NK-92 treated with Interleukin-12 subunit alpha and Interleukin-12 subunit beta, amount 100 ng/mL, for 24 hours (cell line): ENCODE measurements at regions not wholly inside any gene's neighbourhood (a gene's known extent, or its start where the extent isn't known, plus 50 kb on each side); places are given as distances from the start of the nearest gene placed in this dataset.
"Not testable (repeated sequence)": the region's sequence is repeated elsewhere in the genome, so short reads cannot be mapped to it uniquely, and the experiment has no call there.

ENCODE experiments used
- DNase-seq: peaks from one replicate; lab custom pipeline; 2025; lab: John Stamatoyannopoulos, UW

- no peak for DNase-seq
These were observed 328.4 kb upstream of the KCND2 start for GRCh38 chr7:119944601-119944972.

DNA sequence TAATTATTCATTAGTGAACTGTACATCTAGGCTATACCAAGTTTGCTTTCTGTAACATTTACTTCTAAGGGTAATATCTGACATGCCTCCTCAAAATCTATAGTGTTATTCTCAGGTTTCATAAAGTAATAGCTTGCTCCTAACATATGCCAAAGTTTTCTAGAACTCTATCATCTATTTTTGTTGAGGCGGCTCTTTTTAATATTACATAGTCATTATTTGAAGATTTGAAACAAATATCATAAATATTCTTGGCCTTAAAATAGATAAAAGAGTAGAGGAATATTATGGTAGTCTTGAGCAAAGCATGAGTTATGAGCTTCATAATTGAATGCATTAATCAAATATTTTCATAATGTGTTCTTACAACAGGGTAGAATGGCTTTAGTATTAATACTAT lies 327.2 kb upstream of the KCND2 start:
- DNase-seq, result no peak

DNA sequence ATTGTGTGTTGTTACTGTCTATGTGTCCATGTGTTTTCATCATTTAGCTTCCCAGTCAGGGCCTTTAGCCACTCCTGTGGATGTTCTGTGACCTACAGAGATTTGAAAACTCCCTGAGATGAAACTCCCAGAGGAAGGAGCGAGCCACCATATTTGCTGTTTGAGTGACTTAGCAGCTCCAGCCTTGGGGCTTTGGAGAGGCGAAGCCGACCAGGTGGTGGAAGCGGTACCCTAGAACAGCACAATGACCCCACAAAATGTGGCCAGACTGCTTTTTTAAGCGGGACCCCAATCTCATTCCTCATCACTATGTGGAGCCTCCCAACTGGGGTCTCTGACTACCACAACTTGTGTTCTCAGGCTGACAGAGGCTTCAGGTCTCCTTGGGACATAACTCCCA lies 323.9 kb upstream of the KCND2 start:
- no peak for DNase-seq

GRCh38 chr7:119950390-119951041 lies 322.5 kb upstream of the KCND2 start:
- DNase-seq, result not testable (repeated sequence)

DNA sequence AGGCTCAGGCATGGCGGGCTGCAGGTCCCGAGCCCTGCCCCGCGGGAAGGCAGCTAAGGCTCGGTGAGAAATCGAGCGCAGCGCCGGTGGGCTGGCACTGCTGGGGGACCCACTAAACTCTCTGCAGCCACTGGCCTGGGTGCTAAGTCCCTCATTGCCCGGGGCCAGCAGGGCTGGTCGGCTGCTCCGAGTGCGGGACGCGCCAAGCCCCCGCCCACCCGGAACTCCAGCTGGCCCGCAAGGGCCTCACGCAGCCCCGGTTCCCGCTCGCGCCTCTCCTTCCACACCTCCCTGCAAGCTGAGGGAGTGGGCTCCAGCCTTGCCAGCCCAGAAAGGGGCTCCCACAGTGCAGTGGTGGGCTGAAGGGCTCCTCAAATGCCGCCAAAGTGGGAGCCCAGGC lies 321.4 kb upstream of the KCND2 start:
- DNase-seq, result not testable (repeated sequence)

DNA sequence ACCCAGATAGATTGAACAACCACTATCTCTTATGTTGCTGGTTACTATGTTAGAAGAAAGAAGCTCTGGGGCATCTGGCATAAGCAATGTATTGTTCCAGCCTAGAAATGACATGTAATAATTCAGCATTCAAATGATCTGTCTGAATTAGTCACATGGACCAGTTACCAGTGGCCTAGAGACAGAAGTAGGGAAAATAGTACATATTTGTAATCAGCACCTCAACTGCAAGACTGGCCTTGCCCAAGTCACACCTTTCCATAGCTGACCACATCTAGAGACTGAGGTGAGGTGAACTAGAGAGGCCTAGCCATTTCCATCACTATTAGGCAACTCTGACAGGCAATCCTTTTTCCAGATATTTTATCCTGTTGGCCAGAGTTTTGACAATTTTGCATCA lies 315.6 kb upstream of the KCND2 start:
- no peak for DNase-seq

- no peak for DNase-seq
These were observed 313.2 kb upstream of the KCND2 start for GRCh38 chr7:119959811-119960210.

DNA sequence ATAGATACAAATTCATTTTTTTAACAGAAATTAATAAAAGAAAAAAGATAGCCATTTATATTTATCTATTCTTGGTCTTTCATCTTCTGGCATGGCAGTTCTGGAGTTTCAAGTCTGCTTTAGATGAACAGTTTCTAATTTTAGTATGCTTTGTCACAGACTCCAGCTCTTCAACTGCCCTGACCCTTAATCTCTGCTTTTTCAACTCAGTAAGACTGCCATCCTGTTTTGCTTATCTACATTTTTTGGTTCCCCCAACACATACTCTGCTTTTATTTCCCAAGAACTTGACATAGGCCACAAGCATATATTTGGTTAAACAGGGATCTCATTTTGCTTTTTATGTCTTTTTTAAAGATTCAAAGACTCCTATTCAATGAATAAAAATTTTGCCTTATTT lies 309.3 kb upstream of the KCND2 start:
- DNase-seq, result no peak

GRCh38 chr7:119964065-119964464 lies 308.9 kb upstream of the KCND2 start:
- no peak for DNase-seq

GRCh38 chr7:119964788-119965542 lies 308.0 kb upstream of the KCND2 start:
- DNase-seq, result no peak

DNA sequence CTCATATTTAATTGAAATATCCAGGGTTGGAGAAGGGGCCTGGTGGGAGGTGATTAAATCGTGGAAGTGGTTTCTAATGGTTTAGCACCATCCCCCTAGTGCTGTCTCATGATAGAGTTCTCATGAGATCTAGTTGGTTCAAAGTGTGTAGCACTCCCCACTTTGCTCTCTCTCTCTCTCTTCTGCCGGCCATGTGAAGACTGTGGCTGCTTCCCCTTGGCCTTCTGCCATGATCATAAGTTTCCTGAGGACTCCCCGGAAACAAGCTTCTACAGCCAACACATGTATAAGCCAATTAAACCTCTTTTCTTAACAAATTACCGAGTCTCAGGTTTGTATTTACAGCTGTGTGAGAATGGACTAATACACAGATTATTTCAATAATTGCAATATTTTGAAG lies 305.8 kb upstream of the KCND2 start:
- DNase-seq, result no peak

DNA sequence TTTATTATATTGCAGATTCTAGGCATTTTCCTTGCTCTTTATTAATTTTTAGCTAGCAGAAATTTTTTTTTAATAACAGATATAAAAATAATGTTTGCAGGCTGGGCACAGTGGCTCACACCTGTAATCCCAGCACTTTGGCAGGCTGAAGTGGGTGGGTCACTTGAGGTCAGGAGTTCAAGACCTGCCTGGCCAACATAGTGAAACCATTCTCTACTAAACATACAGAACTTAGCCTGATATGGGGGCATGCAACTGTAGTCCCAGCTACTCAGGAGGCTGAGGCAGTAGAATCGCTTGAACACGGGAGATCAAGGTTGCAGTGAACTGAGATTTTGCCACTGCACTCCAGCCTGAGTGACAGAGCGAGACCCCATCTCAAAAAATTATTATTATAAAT lies 304.6 kb upstream of the KCND2 start:
- DNase-seq, result not testable (repeated sequence)

- no peak for DNase-seq
These were observed 303.9 kb upstream of the KCND2 start for GRCh38 chr7:119969054-119969453.

DNA sequence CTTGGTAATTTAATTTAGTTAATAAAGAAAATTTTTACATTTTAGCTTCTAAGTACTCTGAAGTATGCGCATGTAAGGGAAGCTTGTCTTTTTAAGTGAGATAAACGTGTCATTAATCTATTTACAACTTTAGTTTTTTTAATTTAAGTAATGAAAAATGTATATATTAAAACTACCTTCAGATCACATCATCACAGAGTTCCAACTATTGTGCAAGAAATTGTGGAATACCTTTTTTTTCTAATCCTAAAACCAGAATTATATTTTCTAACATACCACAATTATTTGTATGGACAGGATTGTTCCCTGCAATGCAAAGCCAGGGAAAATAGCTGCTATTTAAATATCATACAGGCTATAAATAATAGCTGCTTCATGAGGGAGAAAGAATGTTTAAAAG lies 303.2 kb upstream of the KCND2 start:
- DNase-seq, result no peak

DNA sequence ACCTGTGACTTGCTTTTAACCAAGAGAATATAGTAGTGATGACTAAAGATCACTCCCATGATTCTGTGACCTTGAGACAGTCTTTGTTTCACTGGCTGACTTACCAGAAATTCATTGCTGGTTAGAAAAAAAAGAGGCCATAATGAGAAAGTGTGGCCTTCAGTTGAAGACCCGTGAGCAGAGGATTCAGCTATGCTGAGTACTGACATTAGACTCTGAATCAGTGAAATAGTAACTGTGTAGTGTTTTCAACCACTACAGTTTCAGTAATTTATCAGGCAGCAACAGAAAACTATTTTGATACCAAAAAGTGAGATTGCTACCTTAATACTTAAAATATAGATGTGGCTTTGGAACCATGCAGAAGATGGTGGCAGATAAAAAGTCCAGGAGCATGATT lies 298.0 kb upstream of the KCND2 start:
- DNase-seq, result no peak

GRCh38 chr7:119982884-119983283 lies 290.1 kb upstream of the KCND2 start:
- DNase-seq, result no peak

DNA sequence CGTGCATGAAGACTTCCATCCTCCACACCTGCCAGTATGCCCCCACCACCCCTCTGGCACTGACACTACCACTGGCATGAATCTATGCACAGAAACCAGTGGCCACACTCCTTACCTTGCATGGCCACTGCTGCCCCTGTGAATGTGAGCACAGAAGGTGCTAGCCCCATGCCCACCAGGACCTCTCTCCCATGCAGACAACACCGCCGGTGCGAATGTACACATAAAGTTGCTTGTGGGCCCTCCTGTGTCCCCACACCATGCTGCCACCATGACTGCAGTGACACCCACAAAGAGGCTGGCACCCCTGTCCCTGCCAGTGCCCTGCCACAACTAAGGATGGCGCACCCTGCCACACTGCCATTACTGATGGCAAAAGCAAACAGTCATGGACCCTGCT lies 289.5 kb upstream of the KCND2 start:
- no peak for DNase-seq

DNA sequence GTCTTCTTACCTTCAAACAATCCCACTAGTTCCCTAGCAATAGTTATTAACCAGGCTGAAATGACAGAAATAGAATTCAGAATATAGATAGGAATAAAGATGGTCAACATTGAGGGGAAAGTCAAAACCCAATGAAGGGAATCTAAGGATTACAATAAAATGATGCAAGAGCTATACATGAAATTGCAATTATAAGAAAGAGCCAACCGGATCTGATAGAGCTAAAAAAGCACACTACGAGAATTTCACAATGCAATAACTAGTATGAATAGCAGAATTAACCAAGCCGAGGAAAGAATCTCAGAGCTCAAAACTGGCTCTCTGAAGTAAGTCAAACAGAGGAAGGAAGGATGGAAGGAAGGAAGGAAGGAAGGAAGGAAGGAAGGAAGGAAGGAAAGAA lies 288.7 kb upstream of the KCND2 start:
- DNase-seq, result no peak

DNA sequence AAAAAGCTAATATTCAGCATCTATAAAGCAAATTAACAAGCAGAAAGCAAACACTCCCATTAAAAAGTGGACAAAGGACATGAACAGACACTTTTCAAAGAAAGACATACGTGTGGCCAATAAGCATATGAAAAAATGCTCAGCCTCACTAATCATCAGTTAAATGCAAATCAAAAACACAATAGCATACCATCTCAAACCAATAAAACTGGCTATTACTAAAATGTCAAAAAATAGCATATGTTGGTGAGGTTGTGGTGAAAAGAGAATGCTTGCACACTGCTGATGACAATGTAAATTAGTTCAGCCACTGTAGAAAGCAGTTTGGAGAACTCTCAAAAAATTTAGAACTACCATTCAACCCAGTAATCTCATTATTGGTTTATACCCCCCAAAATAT lies 284.6 kb upstream of the KCND2 start:
- no peak for DNase-seq

- no peak for DNase-seq
These were observed 278.0 kb upstream of the KCND2 start for GRCh38 chr7:119994928-119995327.

DNA sequence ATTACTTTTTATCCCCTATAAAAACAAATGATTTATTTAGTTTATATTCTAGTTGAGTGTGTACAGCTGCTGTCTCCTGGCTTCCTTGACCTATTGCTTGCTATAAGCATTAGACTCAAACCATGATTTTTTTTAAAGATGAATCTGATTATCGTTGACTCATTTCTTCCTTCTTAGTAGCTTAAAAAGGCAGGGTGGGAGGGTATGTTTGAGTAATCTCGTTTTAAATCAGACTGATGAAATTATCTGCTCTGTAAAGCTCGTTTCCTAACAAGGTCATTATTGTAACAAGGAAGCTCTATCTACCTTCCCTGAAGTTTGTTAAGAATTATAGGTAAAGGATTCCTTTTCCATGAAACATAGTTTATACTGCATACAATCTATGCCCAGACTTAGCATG lies 276.3 kb upstream of the KCND2 start:
- no peak for DNase-seq

GRCh38 chr7:119999738-120000475 lies 273.1 kb upstream of the KCND2 start:
- no peak for DNase-seq

- DNase-seq, result no peak
These were observed 267.3 kb upstream of the KCND2 start for GRCh38 chr7:120005720-120006119.
